NCI-H2196 (cell line): ENCODE measurements at regions not wholly inside any gene's neighbourhood (a gene's known extent, or its start where the extent isn't known, plus 50 kb on each side); places are given as distances from the start of the nearest gene placed in this dataset.

ENCODE experiments used
- DNase-seq: peaks from one replicate; lab custom pipeline; 2025; ENCODE audit not compliant: unreplicated experiment; lab: John Stamatoyannopoulos, UW

DNA sequence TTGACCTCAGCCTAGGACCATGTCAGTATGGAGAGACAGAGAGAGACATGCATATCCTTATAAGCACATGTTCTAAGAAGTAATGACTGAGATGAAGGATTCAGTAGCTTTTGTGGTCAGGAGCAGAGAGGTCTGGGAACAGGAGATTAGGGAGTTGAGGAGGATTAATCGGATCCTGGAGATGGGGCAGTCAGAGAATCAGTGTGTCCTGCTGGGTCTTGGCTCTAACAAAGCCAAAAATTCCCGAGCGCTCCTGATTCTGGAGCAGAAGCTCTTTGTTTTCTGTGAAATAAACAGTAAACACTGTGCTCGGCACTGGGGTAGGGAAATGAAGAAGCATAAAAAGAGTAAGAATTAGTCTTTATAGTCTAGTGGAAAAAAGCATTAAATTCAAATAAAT, 520.0 kb upstream of the CLINT1 start:
- no peak for DNase-seq

- DNase-seq, result no peak
These were observed 517.7 kb upstream of the CLINT1 start for GRCh38 chr5:158376679-158377078.

GRCh38 chr5:158375531-158375930, 516.6 kb upstream of the CLINT1 start:
- no peak for DNase-seq

GRCh38 chr5:158373608-158374395, 514.9 kb upstream of the CLINT1 start:
- DNase-seq, result no peak

- DNase-seq, result no peak
These were observed 510.3 kb upstream of the CLINT1 start for GRCh38 chr5:158369241-158369640.

DNA sequence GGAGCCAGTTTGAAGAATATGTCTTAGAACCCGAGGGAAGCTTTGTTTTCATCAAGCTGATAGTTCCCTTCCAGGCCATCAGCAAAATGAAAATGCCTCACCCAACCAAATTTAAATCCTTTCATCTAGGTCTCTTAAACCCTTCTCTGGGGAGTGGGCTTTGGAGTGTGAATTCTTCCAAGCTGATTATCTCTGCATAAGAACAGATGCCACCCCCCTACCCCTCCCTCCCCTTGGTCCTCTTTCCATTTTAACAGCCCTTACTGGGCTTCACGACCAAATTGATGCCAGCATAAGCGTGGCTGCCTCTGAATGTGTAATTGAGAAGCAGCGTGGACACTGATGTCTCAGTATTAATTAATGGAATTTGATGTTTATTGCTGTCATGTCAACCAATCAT, 509.7 kb upstream of the CLINT1 start:
- no peak for DNase-seq

DNA sequence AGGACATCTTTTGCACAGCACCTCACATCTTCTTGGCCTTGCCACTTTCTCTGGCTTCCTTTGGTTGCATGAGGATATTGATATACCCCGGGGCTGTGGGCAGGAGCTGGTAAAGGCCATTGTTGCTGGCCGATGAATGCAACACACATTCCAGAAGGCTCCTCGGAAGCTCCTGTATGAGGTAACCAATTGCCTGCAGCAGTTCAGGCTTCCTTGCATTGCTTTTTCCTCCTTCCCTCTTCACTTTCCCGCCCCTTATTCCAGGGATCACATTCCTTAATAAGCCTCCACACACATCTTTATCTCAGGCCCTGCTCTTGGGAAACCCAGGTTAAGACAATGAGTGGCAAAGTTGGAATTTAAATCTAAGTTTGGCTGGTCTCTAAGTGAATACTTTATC, 505.4 kb upstream of the CLINT1 start:
- no peak for DNase-seq

DNA sequence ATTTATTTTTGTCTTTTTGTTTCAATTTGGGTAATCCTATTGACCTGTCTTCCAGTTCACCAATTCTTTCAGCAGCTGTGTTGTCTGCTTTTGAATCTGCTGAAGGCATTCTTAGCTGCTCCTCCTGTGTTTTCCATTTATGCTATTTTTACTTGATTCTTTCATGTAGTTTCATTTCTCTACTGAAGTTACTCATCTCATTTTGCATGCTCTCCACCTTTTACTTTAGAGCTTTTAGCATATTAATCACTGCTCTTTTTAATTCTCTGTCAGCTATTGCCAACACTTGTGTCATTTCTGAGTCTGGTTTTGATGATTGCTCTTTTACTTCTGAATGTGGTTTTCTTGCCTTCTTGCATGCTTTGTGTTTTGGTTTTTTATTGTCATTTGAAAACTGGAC, 496.0 kb upstream of the CLINT1 start:
- no peak for DNase-seq

GRCh38 chr5:158351485-158352125, 492.7 kb upstream of the CLINT1 start:
- DNase-seq, result no peak

- DNase-seq, result no peak
These were observed 491.0 kb upstream of the CLINT1 start for GRCh38 chr5:158349987-158350386.

- no peak for DNase-seq
These were observed 485.4 kb upstream of the CLINT1 start for GRCh38 chr5:158344376-158344775.

DNA sequence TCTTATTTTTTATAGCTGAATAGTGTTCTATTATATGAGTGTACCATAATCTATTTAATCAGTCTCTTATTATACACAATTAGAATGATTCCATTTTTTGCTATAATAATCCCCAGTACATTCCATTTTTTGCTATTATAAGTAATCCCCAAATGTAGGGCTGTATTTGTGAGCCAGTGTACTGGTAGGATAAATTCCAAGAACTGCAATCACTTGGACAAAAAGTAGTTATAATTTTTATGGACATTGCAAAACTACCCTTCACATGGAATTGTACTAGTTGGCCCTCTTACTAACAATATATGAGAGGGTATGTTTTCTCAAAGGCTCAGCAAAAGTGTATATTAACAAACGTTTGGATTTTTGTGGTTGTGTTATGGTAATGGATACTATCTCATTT, 481.7 kb upstream of the CLINT1 start:
- no peak for DNase-seq

DNA sequence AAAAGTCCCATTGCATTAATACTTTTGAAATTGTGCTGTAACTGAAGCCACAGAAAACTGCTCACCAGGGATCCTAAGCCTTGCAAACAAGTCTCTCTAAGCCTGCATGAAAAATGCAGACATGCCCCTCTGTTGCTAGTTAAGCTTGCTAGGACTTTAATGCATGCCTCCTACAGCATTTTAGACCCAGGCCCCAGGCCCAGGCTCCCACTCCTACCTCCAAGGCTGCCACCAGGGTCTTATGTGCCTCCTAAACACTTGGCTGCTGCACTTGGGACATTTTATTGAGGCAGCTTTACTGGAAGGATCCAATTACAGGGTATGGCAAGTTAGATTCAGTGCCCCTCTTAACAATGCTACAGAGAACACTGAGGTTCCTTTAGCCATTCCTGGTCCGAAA, 467.3 kb upstream of the CLINT1 start:
- DNase-seq, result no peak

GRCh38 chr5:158324236-158324635, 465.3 kb upstream of the CLINT1 start:
- DNase-seq, result no peak

DNA sequence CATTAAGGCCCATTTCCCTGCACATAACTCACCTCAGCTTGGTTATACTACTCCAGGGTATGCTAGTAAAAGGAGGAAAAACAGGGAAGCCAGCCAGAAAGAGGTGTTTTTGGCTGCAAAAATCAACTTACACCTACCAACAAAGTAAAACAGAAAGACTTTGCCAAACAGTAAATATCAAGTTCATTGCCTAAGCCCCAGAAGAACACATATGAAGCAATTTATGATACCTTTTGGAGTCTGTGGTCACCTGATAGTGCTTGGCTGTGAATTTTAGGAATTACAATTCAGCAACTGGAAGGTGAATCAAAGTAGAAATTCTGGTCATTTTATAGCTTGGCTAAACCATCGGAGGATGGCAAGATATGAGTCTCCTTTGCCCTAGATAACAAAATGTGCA, 463.7 kb upstream of the CLINT1 start:
- DNase-seq, result no peak

DNA sequence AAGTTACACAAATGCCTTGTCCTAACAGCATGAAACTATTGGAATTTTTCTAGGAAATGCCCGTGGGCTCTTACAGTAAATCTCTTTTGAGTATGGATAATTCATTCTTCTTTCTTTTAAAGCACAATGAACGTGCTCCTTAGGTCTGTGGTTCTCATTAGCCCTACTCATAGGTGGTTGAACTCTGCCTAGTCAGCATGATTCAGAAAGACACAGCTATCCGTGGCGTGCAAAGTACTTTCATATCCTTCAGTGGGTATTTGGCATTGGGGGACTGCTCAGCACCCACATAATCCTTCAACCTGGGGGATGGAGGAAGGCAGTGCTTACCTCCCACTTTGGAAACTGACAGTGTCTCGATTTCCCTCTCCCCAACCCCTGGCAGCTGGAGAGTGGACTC, 462.0 kb upstream of the CLINT1 start:
- DNase-seq, result no peak

DNA sequence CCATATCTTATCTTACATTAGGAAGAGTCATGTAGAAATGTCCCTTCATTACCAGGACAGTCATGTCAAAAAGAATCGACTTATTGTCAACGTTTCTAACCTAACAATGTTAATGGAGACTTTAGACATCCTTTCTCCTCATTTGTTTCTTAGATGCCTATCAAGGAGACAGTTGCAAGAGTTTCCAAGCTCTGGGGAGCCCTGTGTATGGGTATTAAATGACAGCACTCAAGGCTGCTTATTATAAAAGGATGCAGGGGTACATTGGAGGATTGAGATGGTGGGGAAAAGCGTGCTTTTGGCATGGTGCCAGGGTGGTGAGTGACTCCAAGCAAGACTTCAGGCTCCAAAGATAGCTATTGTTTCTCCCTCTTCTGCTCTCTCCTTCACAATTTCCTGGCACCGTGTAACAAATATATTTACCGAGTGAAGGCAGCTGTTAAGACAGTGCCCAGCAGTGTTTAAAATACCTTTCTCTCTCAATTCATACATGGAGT, 461.3 kb upstream of the CLINT1 start:
- DNase-seq, result no peak

DNA sequence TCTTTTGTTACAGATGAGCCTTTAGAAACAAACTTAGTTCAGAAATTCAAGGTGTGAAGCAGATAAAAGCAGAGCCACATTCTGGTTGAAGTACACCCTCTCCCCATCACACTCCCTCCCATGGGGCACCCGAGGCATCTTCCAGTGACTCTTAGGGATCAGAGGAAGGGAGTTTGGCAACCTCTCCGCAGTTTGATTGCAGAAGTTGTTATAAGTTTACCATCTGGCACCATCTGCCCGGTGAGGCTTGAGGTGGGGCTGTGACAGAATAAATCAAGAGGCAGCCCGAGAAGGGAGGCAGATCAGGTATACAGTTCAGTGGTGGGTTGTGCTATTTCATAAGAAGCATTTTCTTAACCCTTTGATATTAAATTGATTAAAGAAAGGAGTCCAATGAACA, 458.6 kb upstream of the CLINT1 start:
- DNase-seq, result no peak

DNA sequence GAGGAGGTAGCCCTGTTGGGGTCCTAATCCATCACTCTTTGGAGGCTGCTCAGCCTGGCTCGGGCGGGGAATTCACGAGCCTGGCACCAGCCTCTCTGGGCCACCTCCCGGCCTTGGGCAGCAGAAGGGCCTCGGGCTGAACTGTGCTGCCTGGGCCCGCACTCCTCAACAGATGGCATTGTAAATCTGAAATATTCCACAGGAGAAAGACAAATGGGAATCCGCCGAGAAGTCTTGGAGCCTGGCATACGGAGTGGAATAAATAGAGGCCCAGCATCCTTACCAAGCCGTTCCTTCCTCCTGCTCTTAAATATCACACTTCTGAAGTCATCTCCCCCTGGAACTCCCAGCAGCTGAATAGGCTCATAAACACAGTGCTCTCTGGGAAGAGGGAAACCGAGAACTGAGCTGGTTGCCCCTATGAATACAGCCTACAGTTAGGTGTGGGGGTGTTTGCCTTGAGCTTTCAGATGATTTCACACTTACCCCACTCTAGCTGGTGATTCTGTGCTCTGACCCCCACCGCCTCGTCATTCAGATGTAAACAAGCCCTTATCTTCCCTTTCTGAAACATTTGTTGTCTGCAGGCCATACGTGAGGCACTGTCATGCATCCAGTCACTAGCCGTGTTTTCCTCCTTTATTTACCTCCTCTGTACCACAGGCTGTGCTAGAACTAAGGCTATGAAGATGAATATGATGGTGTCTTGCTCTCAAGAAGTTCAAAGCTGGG, 455.0 kb upstream of the CLINT1 start:
- DNase-seq, result no peak

DNA sequence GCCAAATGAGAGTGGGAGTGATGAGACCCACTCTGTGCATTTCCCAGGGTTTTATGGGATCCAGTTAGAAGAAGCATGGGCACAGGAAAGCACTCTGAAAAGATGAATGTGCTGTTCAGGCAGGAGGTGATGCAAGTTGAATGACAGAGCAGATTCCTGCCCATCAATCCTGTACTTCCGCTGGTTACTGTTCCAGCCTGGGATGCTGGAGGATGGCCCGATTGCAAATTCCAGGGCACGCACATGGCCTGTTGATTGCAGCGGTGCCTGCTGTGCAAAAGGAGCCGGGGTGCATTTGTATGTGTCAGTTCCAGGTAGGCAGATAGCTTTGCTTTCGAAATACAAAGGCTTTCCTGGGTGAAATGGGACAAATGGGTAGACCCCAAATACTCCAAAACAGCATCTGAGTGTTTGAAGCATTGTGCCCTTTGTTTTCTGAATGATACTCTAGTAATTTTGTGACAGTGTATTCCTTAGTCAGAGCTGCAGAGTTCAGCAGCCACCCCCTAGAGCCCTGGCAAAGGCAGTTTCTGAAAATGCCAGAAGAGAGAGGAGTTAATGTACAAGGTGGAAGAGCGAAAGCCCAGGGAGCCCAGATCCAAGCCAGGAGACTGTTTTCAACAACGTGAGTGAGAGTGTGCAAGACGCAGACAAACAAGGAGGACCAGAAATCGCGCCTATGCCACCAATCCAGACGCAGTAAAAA, 454.2 kb upstream of the CLINT1 start:
- DNase-seq, result no peak

GRCh38 chr5:158309088-158309807, 450.3 kb upstream of the CLINT1 start:
- no peak for DNase-seq
